Sigmoid colon (tissue), 6 donors: ENCODE measurements at regions not wholly inside any gene's neighbourhood (a gene's known extent, or its start where the extent isn't known, plus 50 kb on each side); places are given as distances from the start of the nearest gene placed in this dataset.

Experiments used
- DNase-seq: peaks from one replicate; pipeline ENCODE4 v3.0.0-alpha.2; 2019
- H3K27ac ChIP-seq, 4 donors: fragments of 200-600 bp; sonication (generic); one replicate each; pipeline ENCODE4 v1.5.1; 2016 to 2019; ENCODE audit warnings: mild to moderate bottlenecking in 1 of 4
- H3K27me3 ChIP-seq, 3 donors: fragments of 200-600 bp; sonication (generic); one replicate each; pipeline ENCODE4 v1.5.1; 2019; ENCODE audit warnings: mild to moderate bottlenecking in 1 of 3
- H3K36me3 ChIP-seq, 4 donors: fragments of 200-600 bp; sonication (generic); one replicate each; pipeline ENCODE4 v1.5.1; 2016 to 2019
- H3K4me1 ChIP-seq, 4 donors: fragments of 200-600 bp; sonication (generic); one replicate each; pipeline ENCODE4 v1.5.1; 2017 to 2019
- H3K4me3 ChIP-seq, 4 donors: fragments of 200-600 bp; sonication (generic); one replicate each; pipeline ENCODE4 v1.5.1; 2017 to 2019; ENCODE audit warnings: mild to moderate bottlenecking in 2 of 4, moderate library complexity in 1 of 4
- H3K9me3 ChIP-seq, 4 donors: fragments of 200-600 bp in 3 of 4; sonication (generic) in 3 of 4; one replicate each; pipeline versions ENCODE4 v1.5.1 to v1.6.1; 2013 to 2019
- EP300 ChIP-seq, 4 donors: sonication (generic); formaldehyde crosslinking; IDR thresholded peaks; one replicate each; pipeline ENCODE4 v1.6.1; 2017; ENCODE audit warnings: antibody characterized with exemption in 4 of 4
- POLR2A ChIP-seq, 2 donors: fragments of 450-650 bp; IDR thresholded peaks; one replicate each; pipeline ENCODE4 v1.6.1; 2016; ENCODE audit warnings: antibody characterized with exemption in 2 of 2, mild to moderate bottlenecking in 2 of 2, moderate library complexity in 2 of 2
- POLR2AphosphoS5 ChIP-seq, 4 donors: sonication (generic); formaldehyde crosslinking; IDR thresholded peaks; one replicate each; pipeline ENCODE4 v1.6.1; 2017; ENCODE audit warnings: antibody characterized with exemption in 4 of 4
- WGBS, 2 donors: extraction: QIAGEN DNeasy Blood & Tissue Kit; methylation state at CpG; one replicate each; pipeline ENCODE4 v1.1.7; 2013; 5-methylcytosine and 5-hydroxymethylcytosine counted together
- intact Hi-C: fragments of 100-400 bp; cut with DNase I; formaldehyde crosslinking; loops from one replicate; pipeline ENCODE4 v1.15.1; 2023
- TF ChIP-seq, protein P1 (sequence below), 4 experiments: fragments of 450-650 bp in 3 of 4; fragments of 200-600 bp in 1 of 4; IDR thresholded peaks; one replicate each; pipeline ENCODE4 v1.5.1; 2016 to 2019; ENCODE audit warnings: antibody characterized with exemption in 4 of 4, mild to moderate bottlenecking in 3 of 4, moderate library complexity in 2 of 4
- donor health status: healthy with polysubstance abuse.
- donor health status: healthy.

GRCh38 chr13:63605403-63605802 lies 2189.8 kb upstream of the PCDH20 start:
- TF ChIP-seq POLR2A (IDR thresholded peaks at IDR 0.05) (no peak), POLR2AphosphoS5 (IDR thresholded peaks at IDR 0.05) (no peak), EP300 (IDR thresholded peaks at IDR 0.05) (no peak)
- TF ChIP-seq, protein P1, sequence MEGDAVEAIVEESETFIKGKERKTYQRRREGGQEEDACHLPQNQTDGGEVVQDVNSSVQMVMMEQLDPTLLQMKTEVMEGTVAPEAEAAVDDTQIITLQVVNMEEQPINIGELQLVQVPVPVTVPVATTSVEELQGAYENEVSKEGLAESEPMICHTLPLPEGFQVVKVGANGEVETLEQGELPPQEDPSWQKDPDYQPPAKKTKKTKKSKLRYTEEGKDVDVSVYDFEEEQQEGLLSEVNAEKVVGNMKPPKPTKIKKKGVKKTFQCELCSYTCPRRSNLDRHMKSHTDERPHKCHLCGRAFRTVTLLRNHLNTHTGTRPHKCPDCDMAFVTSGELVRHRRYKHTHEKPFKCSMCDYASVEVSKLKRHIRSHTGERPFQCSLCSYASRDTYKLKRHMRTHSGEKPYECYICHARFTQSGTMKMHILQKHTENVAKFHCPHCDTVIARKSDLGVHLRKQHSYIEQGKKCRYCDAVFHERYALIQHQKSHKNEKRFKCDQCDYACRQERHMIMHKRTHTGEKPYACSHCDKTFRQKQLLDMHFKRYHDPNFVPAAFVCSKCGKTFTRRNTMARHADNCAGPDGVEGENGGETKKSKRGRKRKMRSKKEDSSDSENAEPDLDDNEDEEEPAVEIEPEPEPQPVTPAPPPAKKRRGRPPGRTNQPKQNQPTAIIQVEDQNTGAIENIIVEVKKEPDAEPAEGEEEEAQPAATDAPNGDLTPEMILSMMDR (IDR thresholded peaks at IDR 0.05), result no peak
- H3K36me3 ChIP-seq, result no peaks in the 10 kb centered on the region
- DNase-seq, result no peak
- intact Hi-C loops, result no loop called here
- no peak overlapping the region for H3K4me3 ChIP-seq
- no peaks in the 10 kb centered on the region for H3K4me1 ChIP-seq
- peaks cover 0 to 11% (median 2%) of the 10 kb centered on the region in 4 donors for H3K9me3 ChIP-seq
- H3K27ac ChIP-seq, result no peak overlapping the region
- WGBS, 2 donors, result 89 to 92% methylated on average over 2 of the region's 2 CpGs
- no peaks in the 10 kb centered on the region for H3K27me3 ChIP-seq

DNA sequence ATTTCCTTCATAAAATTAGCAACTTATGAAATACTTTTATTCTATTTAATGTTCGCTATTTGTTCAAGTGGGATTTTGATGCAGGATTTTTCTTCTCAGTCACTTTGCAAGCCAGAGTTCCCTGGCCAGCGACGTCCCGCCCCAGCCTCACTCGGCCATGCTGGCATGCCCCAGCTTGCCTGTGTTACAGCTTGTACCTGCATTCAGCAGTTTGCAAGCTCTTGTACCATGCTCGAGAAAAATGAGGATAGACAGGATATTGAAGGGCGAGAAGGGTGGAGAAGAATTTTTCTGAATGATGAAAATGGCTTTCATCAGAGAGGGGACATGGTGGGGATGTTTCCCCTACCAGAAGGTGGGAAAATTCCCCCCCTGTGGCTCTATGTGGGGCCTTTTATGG lies 2180.2 kb upstream of the PCDH20 start:
- no peaks in the 10 kb centered on the region for H3K4me1 ChIP-seq
- no peaks in the 10 kb centered on the region for H3K36me3 ChIP-seq
- no peaks in the 10 kb centered on the region for H3K27me3 ChIP-seq
- no peaks in the 10 kb centered on the region for H3K9me3 ChIP-seq
- WGBS, 2 donors, result 93% methylated on average over 7 of the region's 7 CpGs
- intact Hi-C loops, result no loop called here
- no peak for DNase-seq
- H3K27ac ChIP-seq, result no peak overlapping the region
- no peak overlapping the region for H3K4me3 ChIP-seq
- TF ChIP-seq POLR2AphosphoS5 (IDR thresholded peaks at IDR 0.05), result no peak
- TF ChIP-seq, protein P1 (IDR thresholded peaks at IDR 0.05), result no peak
- no peak for TF ChIP-seq EP300 (IDR thresholded peaks at IDR 0.05)
- TF ChIP-seq POLR2A (IDR thresholded peaks at IDR 0.05), result no peak

GRCh38 chr13:63586467-63586866 lies 2170.8 kb upstream of the PCDH20 start:
- no peak overlapping the region for H3K4me3 ChIP-seq
- intact Hi-C loops, result no loop called here
- TF ChIP-seq, protein P1 (IDR thresholded peaks at IDR 0.05), result no peak
- TF ChIP-seq POLR2AphosphoS5 (IDR thresholded peaks at IDR 0.05) (no peak), EP300 (IDR thresholded peaks at IDR 0.05) (no peak), POLR2A (IDR thresholded peaks at IDR 0.05) (no peak)
- no peak overlapping the region for H3K27ac ChIP-seq
- H3K4me1 ChIP-seq, result no peaks in the 10 kb centered on the region
- no peaks in the 10 kb centered on the region for H3K27me3 ChIP-seq
- WGBS, 2 donors, result 78 to 81% methylated on average over 7 of the region's 7 CpGs
- no peaks in the 10 kb centered on the region for H3K9me3 ChIP-seq
- no peaks in the 10 kb centered on the region for H3K36me3 ChIP-seq
- DNase-seq, result no peak

- TF ChIP-seq, protein P1 (IDR thresholded peaks at IDR 0.05), result no peak
- TF ChIP-seq EP300 (IDR thresholded peaks at IDR 0.05) (no peak), POLR2A (IDR thresholded peaks at IDR 0.05) (no peak), POLR2AphosphoS5 (IDR thresholded peaks at IDR 0.05) (no peak)
- Histone ChIP-seq H3K27me3 (no peaks in the 10 kb centered on the region), H3K9me3 (no peaks in the 10 kb centered on the region), H3K36me3 (no peaks in the 10 kb centered on the region), H3K4me3 (no peak overlapping the region), H3K27ac (no peak overlapping the region), H3K4me1 (no peaks in the 10 kb centered on the region)
- 78 to 91% methylated on average over 2 of the region's 2 CpGs for WGBS, 2 donors
- intact Hi-C loops, result no loop called here
- no peak for DNase-seq
These were observed 2163.1 kb upstream of the PCDH20 start for GRCh38 chr13:63578796-63579195.

DNA sequence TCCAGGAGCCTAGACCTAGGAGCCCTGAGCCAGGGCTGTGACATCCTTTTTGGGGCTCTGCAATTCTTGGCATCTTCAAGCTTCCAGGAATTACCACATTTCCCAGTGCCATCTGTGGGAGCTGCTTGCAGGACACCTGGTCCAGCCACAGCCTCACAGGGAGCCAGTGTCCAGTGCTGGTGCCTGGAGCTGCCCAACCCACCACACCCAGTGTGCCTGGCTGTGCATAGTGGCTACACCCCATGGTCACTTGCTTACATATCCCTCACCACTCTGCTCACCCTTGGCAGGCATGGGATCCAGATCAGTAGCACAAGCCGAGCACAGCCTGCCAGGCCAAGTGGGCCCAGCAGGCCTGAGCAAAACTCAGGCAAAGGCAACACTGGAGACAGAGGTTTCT lies 2151.4 kb upstream of the PCDH20 start:
- Histone ChIP-seq H3K4me1 (no peaks in the 10 kb centered on the region), H3K27me3 (no peaks in the 10 kb centered on the region), H3K9me3 (no peaks in the 10 kb centered on the region), H3K36me3 (no peaks in the 10 kb centered on the region), H3K27ac (no peak overlapping the region), H3K4me3 (no peak overlapping the region)
- no peak for DNase-seq
- 86 to 91% methylated on average over 1 of the region's 1 CpG for WGBS, 2 donors
- intact Hi-C loops, result no loop called here
- TF ChIP-seq POLR2A (IDR thresholded peaks at IDR 0.05), result no peak
- TF ChIP-seq, protein P1 (IDR thresholded peaks at IDR 0.05), result no peak
- no peak for TF ChIP-seq POLR2AphosphoS5 (IDR thresholded peaks at IDR 0.05)
- TF ChIP-seq EP300 (IDR thresholded peaks at IDR 0.05), result no peak
